HG03175 (cell line): ENCODE measurements at regions not wholly inside any gene's neighbourhood (a gene's known extent, or its start where the extent isn't known, plus 50 kb on each side); places are given as distances from the start of the nearest gene placed in this dataset.
"Not testable (repeated sequence)": the region's sequence is repeated elsewhere in the genome, so short reads cannot be mapped to it uniquely, and the experiment has no call there.

Source experiments
- ATAC-seq: cut with Tn5 transposase; IDR thresholded peaks from one replicate; pipeline ENCODE4 v1.9.1; 2021; ENCODE audit warnings: mild to moderate bottlenecking, moderate library complexity; ENCODE audit not compliant: unreplicated experiment

DNA sequence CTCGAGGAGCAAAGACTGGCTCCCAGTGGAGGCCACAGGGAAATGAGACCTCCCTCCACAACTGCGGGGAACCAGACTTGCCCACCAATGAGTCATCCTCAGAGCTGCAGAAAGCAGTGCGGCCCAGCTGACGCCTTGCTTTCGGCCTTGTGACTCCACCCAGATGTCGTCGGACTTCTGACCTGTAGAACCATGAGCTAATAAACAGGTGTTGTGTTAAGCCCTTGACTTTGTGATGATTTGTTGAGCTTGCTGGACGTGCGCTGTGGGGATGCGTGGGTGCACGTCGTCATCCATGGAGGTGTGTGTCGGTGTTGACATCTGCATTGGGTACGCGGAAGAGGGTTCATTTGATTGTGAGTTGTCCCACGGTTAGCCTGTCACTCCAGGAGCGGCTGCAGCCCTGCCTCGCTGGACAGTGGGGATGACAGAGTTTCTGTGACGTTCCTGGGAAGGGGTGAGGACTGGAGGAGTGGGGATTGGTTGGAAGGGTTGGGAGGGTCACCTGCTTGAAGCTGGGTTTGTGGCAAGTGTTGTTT lies 154.1 kb downstream of the SH3BP4 start:
- ATAC-seq, result no peak

- ATAC-seq, result no peak
Measured at GRCh38 chr2:235106874-235107639, 155.2 kb downstream of the SH3BP4 start.

GRCh38 chr2:235107640-235107951 lies 155.8 kb downstream of the SH3BP4 start:
- ATAC-seq, result no peak

DNA sequence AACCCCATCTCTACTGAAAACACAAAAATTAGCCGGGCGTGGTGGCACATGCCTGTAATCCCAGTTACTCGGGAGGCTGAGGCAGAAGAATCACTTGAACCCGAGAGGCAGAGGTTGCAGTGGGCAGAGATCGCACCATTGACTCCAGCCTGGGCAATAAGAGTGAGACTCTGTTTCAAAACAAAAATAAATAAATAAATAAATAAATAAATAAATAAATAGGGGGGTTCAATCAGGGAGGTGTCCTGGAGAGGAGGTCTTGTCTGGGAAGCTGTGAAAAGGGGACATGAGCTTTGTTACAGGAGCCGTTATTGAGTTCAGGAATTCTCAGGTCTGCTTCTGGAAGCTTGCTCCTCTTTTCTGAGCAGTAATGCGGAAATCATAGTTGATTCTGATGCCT lies 157.7 kb downstream of the SH3BP4 start:
- ATAC-seq, result not testable (repeated sequence)

DNA sequence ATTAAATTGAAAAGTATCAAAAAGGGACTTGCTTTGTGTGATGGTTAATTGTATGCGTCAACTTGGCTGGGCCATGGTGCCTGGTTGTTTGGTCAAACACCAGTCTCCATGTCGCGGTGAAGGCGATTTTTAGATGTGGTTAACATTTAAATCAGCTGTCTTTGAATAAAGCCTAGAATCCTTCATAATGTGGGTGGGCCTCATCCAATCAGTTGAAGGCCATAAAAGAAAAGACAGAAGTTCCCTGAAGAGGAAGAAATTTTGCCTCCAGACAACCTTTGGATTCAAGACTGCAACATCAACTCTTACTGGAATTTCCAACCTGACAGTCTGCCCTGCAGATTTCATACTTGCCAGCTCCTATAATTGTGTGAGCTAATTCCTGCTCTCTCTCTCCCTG lies 160.5 kb downstream of the SH3BP4 start:
- ATAC-seq, result no peak

DNA sequence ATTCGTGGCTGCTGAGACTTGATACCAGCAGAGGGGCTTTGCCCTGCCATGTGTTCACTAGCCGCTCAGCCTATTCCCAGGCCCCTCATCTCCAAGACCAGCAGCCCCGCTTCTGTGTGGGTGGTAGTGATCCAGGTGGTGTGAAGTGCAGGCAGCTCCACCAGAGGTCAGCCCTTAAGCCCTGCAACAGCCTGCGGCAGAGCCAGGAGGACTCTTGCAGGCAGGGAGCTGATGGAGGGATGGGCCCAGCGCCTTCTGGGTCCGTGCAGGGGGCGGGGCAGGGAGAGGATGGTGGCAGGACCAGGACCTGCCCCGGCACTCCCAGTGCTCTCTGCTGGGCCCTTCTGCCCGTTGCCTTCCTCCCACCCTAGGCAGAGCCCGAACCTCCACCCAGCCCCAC lies 162.0 kb downstream of the SH3BP4 start:
- ATAC-seq, result no peak

DNA sequence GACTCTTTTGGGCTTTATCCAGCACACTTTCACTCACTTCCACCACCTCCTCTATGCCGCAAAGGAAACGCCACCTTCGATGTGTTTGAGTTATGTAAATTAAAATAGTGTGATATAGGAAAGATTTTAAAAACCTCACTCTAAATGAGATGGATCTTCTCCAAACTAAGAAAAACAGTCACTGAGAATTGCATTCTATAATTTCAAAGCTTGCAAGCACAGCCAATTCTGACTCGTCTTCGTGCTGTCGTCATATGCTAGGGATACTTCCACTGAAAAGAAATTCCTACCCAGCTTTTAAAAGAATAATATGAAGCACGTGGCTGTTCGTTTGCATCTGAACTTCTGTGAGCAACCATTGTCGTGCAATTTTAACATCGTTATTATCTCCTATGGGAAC lies 162.5 kb downstream of the SH3BP4 start:
- ATAC-seq, result no peak

- ATAC-seq, result no peak
Measured at GRCh38 chr2:235115521-235115920, 163.7 kb downstream of the SH3BP4 start.

- no peak for ATAC-seq
Measured at GRCh38 chr2:235116885-235117492, 165.2 kb downstream of the SH3BP4 start.

DNA sequence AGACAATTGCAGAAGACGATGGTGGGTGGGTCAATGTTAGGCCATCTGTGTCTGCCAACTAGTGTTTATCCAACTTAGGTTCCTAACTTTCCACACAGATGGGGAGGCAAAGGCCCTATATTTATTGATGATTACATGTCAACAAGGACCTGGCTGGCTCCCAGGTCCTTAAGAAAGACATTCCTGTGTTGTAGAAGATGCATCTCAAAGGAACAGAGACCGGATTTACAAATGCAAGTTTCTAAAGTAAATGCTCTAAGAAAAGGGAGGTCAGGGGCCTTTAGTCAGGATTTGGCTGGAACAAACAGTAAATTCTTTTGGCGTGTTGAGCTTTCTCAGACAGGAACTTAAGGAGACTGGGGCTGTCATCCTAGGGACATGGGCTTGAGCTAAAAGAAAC lies 175.0 kb downstream of the SH3BP4 start:
- ATAC-seq, result no peak

DNA sequence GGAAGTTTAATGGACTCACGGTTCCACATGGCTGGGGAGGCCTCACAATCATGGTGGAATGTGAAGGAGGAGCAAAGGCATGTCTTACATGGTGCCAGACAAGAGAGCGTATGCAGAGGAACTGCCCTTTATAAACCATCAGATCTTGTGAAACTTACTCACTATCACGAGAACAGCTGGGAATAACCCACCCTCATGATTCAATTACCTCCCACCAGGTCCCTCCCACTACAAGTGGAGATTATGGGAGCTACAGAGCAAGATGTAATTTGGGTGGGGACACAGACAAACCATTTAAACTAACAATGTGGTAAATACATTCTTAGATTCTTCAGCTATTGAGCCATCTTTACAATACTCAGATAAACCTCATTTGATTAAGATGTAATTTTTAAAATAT lies 176.1 kb downstream of the SH3BP4 start:
- ATAC-seq, result no peak

- ATAC-seq, result no peak
Measured at GRCh38 chr2:235129850-235130249, 178.0 kb downstream of the SH3BP4 start.

DNA sequence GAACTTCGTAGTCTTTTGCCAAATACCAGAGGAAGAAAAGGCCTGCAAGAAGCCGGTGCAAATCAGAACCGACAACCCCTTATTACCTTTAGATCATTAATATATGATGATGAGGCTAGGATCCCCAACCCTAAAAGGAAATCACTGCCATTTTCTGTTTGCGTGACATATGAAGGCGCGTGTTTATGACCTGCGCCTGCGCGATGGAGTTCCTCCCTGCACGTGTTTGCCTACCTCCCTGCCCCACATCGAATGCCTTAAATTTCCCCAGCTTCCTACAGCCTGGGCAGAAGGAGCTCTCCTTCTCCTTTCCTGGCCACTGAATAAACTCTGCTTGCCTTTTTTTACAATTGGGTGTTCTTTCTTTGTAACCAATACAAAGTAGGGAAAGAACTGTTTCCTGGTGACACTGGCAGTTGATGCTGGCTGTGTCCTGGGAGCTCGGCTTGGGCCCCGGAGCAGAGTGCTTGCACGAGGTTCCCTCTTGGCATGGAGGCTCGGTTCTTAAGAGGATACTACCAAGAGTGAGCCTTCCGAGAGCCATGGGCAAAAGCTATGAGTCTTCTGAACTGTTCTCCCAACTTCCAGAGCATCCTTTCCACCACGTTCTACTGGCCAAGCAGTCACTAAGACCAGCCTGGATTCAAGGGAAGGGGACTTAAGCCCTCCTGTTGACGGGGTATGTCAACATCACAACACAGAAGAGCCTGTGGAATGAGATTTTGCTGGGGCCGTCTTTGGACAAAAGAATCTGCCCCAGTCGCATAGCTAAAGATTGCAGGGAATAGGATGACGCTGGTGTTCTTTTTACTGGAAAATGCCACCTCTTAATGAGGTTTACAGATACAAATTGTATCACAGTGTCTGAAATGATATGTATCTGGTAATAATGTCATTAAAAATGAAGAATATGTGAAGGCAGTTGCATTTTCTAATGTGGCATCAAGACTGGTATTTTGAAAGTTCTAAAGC lies 179.8 kb downstream of the SH3BP4 start:
- no peak for ATAC-seq

GRCh38 chr2:235132651-235133050 lies 180.8 kb downstream of the SH3BP4 start:
- ATAC-seq, result no peak

- ATAC-seq, result no peak
Measured at GRCh38 chr2:235133837-235134236, 182.0 kb downstream of the SH3BP4 start.

DNA sequence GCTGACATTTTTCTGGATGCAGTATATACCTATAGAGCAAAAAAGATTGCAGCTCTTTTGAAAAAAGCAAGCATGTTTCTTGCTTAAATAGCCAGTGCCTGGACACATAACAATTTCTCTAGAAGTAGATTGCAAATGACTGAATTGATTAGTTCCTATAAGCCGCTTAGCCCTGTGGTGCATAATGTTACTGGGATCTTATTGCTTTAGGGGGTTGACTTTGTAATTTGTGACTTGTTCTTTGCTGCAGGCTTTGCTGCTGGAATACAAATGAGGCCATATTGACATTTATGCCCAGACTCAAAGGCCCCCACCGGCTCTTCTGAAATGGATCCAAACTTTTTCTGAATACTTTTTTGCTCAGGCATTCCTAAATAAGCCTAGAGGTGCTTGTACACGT lies 182.6 kb downstream of the SH3BP4 start:
- no peak for ATAC-seq

GRCh38 chr2:235135195-235135965 lies 183.6 kb downstream of the SH3BP4 start:
- ATAC-seq, result no peak

- no peak for ATAC-seq
Measured at GRCh38 chr2:235135990-235136561, 184.3 kb downstream of the SH3BP4 start.

DNA sequence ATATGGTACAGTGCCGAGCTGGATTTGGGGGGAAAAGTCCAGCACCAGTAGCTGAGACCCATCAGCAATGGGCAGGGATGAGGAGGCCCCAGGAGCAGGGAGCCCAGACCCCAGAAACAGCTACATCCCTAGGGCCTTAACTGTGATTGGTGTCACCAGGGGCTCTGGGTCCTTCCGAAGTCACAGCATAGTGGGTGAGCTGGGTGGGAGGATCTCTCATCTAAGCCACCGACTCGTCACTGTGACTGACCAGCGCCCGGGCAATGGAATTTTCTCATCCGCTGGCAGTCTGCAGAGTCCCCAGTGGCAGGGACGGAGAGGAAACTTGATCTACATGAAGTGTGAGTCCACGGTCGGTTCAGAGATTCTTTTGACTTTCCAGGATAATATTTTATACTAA lies 186.5 kb downstream of the SH3BP4 start:
- ATAC-seq, result no peak
